HEK293 (cell line): ENCODE measurements at regions not wholly inside any gene's neighbourhood (a gene's known extent, or its start where the extent isn't known, plus 50 kb on each side); places are given as distances from the start of the nearest gene placed in this dataset.

Experiments used
- CTCF ChIA-PET: fragments of 350-600 bp; formaldehyde crosslinking; extraction: SDS; loops from one replicate; lab custom pipeline; 2021; ENCODE audit warnings: antibody characterized with exemption; lab: Yijun Ruan, JAX
- POLR2A ChIA-PET: fragments of 300-600 bp; formaldehyde crosslinking; extraction: SDS; loops from one replicate; lab custom pipeline; 2020; ENCODE audit warnings: antibody characterized with exemption, inconsistent platforms; lab: Yijun Ruan, JAX
- H3K27ac ChIP-seq: fragments of 200-500 bp; sonication (Bioruptor generic); 2 replicates; pipeline ENCODE4 v1.5.1; 2014; ENCODE audit warnings: low read depth, low read length, control low read depth, inconsistent platforms; ENCODE audit errors: extremely low read depth
- H3K36me3 ChIP-seq, 2 experiments: fragments of 200-500 bp in 1 of 2; sonication (Bioruptor generic) in 1 of 2; 1 replicate in 1 of 2; 2 replicates in 1 of 2; pipeline ENCODE4 v1.5.1; 2014 to 2017; ENCODE audit warnings: inconsistent platforms in 2 of 2, low read length in 2 of 2; ENCODE audit not compliant: control insufficient read depth in 2 of 2, insufficient read depth in 1 of 2
- H3K4me1 ChIP-seq: fragments of 200-500 bp; sonication (Bioruptor generic); 2 replicates; pipeline ENCODE4 v1.5.1; 2014; ENCODE audit warnings: mild to moderate bottlenecking, low read length, inconsistent platforms; ENCODE audit not compliant: control insufficient read depth, insufficient read depth
- H3K4me3 ChIP-seq: 2 replicates; pipeline ENCODE4 v1.5.1; 2011; ENCODE audit warnings: low read depth, mild to moderate bottlenecking, control low read depth, low read length, moderate library complexity
- H3K9me3 ChIP-seq: fragments of 200-500 bp; sonication (Bioruptor generic); 2 replicates; pipeline ENCODE4 v1.5.1; 2014; ENCODE audit warnings: low read depth, low read length, inconsistent platforms; ENCODE audit not compliant: control insufficient read depth, insufficient read depth
- MEIS1 ChIP-seq: sonication (generic); formaldehyde crosslinking; IDR thresholded peaks from 2 replicates; pipeline ENCODE4 v1.8.1; 2022; ENCODE audit warnings: missing genetic modification reagents, mild to moderate bottlenecking, borderline replicate concordance
- MZF1 ChIP-seq: fragments of 450-650 bp; formaldehyde crosslinking; IDR thresholded peaks from 2 replicates; pipeline ENCODE4 v1.5.1; 2017; ENCODE audit warnings: missing biosample characterization, missing genetic modification characterization, borderline replicate concordance
- OVOL3 ChIP-seq: fragments of 450-650 bp; formaldehyde crosslinking; IDR thresholded peaks from 2 replicates; pipeline ENCODE4 v1.5.1; 2016; ENCODE audit warnings: missing biosample characterization, missing genetic modification characterization
- TRIM28 ChIP-seq: IDR thresholded peaks from 2 replicates; pipeline ENCODE4 v1.6.1; 2011; ENCODE audit warnings: low read length, control low read depth, borderline replicate concordance
- ZNF10 ChIP-seq: fragments of 450-650 bp; formaldehyde crosslinking; IDR thresholded peaks from 2 replicates; pipeline ENCODE4 v1.5.1; 2017; ENCODE audit warnings: missing biosample characterization, missing genetic modification characterization
- ZNF112 ChIP-seq: fragments of 450-650 bp; formaldehyde crosslinking; IDR thresholded peaks from 2 replicates; pipeline ENCODE4 v1.5.0; 2017; ENCODE audit warnings: missing biosample characterization, missing genetic modification characterization
- ZNF146 ChIP-seq: fragments of 450-650 bp; formaldehyde crosslinking; IDR thresholded peaks from 2 replicates; pipeline ENCODE4 v1.5.1; 2016; ENCODE audit warnings: missing biosample characterization, missing genetic modification characterization
- ZNF155 ChIP-seq: fragments of 450-650 bp; formaldehyde crosslinking; IDR thresholded peaks from 2 replicates; pipeline ENCODE4 v1.5.1; 2016; ENCODE audit warnings: missing biosample characterization, missing genetic modification characterization
- ZNF169 ChIP-seq: fragments of 450-650 bp; formaldehyde crosslinking; IDR thresholded peaks from 2 replicates; pipeline ENCODE4 v1.5.1; 2016; ENCODE audit warnings: missing biosample characterization, missing genetic modification characterization
- ZNF2 ChIP-seq: fragments of 450-650 bp; formaldehyde crosslinking; IDR thresholded peaks from 2 replicates; pipeline ENCODE4 v1.5.1; 2016; ENCODE audit warnings: missing biosample characterization, missing genetic modification characterization
- ZNF266 ChIP-seq: fragments of 450-650 bp; formaldehyde crosslinking; IDR thresholded peaks from 2 replicates; pipeline ENCODE4 v1.5.1; 2016; ENCODE audit warnings: missing biosample characterization, missing genetic modification characterization, low read depth
- ZNF341 ChIP-seq: fragments of 450-650 bp; formaldehyde crosslinking; IDR thresholded peaks from 2 replicates; pipeline ENCODE4; 2016; ENCODE audit warnings: low read depth, missing biosample characterization, missing genetic modification characterization
- ZNF426 ChIP-seq: fragments of 450-650 bp; formaldehyde crosslinking; IDR thresholded peaks from 2 replicates; pipeline ENCODE4 v1.5.1; 2017; ENCODE audit warnings: missing biosample characterization, missing genetic modification characterization, mild to moderate bottlenecking, inconsistent platforms, moderate library complexity
- ZNF530 ChIP-seq: fragments of 450-650 bp; formaldehyde crosslinking; IDR thresholded peaks from 2 replicates; pipeline ENCODE4 v1.5.1; 2016; ENCODE audit warnings: low read depth, missing biosample characterization, missing genetic modification characterization
- ZNF548 ChIP-seq: fragments of 450-650 bp; formaldehyde crosslinking; IDR thresholded peaks from 2 replicates; pipeline ENCODE4 v1.5.1; 2016; ENCODE audit warnings: missing biosample characterization, missing genetic modification characterization
- ZNF561 ChIP-seq: fragments of 450-650 bp; IDR thresholded peaks from 2 replicates; pipeline ENCODE4 v1.5.1; 2018; ENCODE audit warnings: missing biosample characterization, missing genetic modification characterization, borderline replicate concordance
- ZNF571 ChIP-seq: fragments of 450-650 bp; formaldehyde crosslinking; IDR thresholded peaks from 2 replicates; pipeline ENCODE4 v1.5.0; 2017; ENCODE audit warnings: missing biosample characterization, missing genetic modification characterization
- ZNF600 ChIP-seq: fragments of 450-650 bp; formaldehyde crosslinking; IDR thresholded peaks from 2 replicates; pipeline ENCODE4 v1.5.1; 2016; ENCODE audit warnings: missing biosample characterization, missing genetic modification characterization
- ZNF654 ChIP-seq: fragments of 450-650 bp; formaldehyde crosslinking; IDR thresholded peaks from 2 replicates; pipeline ENCODE4 v1.5.1; 2016; ENCODE audit warnings: low read depth, missing biosample characterization, missing genetic modification characterization
- TF ChIP-seq, protein P1 (sequence below): fragments of 450-650 bp; formaldehyde crosslinking; IDR thresholded peaks from 2 replicates; pipeline ENCODE4 v1.5.1; 2017; ENCODE audit warnings: missing biosample characterization, mild to moderate bottlenecking, missing genetic modification characterization, moderate library complexity
- TF ChIP-seq, protein P2 (sequence below): fragments of 450-650 bp; formaldehyde crosslinking; IDR thresholded peaks from 2 replicates; pipeline ENCODE4 v1.5.1; 2016; ENCODE audit warnings: missing biosample characterization, missing genetic modification characterization, low read depth
- TF ChIP-seq, protein P3 (sequence below): fragments of 450-650 bp; formaldehyde crosslinking; IDR thresholded peaks from 2 replicates; pipeline ENCODE4 v1.5.1; 2016; ENCODE audit warnings: missing biosample characterization, missing genetic modification characterization

DNA sequence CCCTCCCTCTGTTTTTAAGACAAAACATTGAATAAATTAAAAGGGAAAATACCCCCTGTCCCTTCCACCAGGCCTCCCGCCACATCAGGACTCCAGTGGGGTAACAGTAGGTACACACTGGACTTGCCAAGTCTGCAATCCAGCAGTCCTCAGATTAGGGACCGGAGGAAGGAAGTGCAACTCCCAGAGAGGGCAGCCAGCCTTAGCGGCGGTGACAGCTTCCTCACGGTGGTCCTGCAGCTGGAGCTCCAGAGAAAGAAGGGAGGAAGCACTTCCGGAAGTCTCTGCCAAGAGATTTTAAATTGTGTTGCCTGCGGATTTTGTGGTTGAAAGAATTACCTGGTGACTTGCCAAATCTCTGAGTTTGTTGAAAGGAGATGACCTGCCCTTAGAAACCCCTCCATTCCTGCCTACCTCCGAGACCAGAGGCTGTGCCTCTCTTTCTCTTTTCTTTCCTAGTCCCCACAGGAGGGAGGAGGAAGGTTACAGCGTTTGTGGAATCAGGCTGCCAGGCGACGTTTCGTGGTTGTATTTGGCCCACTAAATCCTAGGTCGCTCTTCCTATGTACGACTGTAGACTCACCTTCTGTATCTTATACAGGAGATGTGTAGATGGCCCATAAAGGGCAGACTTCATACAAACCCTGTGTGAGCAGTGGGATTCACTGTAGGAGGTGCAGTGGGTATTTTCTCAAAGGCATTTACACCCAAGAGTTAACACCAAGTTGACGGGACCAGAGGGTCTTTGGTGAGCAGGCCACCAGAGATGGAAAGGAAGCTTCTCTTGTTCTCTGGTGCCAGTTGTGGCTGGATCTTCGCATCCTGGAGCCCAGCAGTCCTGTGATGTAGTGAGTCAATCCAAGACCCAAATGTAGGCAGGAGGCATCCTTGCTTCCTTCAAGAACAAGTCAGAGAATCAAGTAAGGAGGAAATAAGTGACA lies 77.9 kb downstream of the INSIG1 start (continued):
- TF ChIP-seq MEIS1 (CRISPR knock-in tag) = no peak

DNA sequence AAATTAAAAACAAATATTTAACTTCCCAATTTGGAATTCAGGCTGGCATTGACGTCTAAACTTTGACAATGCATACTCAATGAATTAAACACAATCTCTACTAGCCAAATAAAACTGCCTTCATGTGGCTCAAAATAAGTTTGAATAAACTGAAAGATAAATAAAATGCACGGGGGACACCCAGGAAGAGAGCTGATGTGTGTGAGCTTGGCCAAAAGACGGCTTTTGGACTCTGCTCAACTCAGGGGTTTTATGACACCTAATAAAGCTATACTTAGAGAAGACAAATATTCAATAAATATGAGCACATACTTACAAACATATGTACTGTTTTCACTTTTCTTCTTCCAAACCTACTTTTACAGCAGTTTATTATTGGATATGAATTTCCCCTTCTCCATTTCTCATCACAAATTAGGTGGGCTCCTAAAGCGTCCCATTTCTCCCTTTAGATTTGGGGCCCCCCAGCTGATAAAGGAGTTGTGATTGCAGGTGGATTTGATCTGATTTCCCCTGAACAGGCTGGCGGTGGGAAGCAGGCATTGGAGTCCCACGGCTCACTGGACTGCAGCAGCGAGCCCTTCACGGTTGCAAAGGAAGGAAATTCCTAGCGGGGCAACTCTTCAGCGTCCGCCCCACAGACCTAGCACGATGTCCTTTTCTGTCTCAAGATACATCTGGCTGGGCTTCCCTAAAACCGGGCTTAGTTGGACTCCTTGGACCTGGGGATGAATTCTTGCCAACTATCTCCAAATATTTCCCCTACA lies 79.6 kb downstream of the INSIG1 start:
- Histone ChIP-seq H3K4me3 (no peak overlapping the region), H3K4me1 (no peaks in the 10 kb centered on the region; the same call in 1 of the 2 replicates), H3K9me3 (no peaks in the 10 kb centered on the region), H3K27ac (no peak overlapping the region), H3K36me3 (no peaks in the 10 kb centered on the region)
- ChIA-PET CTCF (interaction anchor here (1.1 to 2.9 kb wide), 3 partner anchors 12 to 155 kb away, joined by 3 to 12 read pairs (median 5); no protein-coding TSS in a partner anchor), POLR2A (no interaction called here)
- TF ChIP-seq ZNF2 (tag by site-specific recombination) (no peak), ZNF155 (no peak), ZNF10 (tag by site-specific recombination) (no peak), ZNF600 (tag by site-specific recombination) (no peak), ZNF112 (no peak)
- TF ChIP-seq, protein P1, sequence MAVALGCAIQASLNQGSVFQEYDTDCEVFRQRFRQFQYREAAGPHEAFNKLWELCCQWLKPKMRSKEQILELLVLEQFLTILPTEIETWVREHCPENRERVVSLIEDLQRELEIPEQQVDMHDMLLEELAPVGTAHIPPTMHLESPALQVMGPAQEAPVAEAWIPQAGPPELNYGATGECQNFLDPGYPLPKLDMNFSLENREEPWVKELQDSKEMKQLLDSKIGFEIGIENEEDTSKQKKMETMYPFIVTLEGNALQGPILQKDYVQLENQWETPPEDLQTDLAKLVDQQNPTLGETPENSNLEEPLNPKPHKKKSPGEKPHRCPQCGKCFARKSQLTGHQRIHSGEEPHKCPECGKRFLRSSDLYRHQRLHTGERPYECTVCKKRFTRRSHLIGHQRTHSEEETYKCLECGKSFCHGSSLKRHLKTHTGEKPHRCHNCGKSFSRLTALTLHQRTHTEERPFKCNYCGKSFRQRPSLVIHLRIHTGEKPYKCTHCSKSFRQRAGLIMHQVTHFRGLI (tag by site-specific recombination) = no peak

GRCh38 chr7:155377838-155378579 lies 79.9 kb upstream of the EN2 start:
- Histone ChIP-seq H3K4me1 (no peaks in the 10 kb centered on the region; the same call in 1 of the 2 replicates), H3K4me3 (no peak overlapping the region), H3K36me3 (no peaks in the 10 kb centered on the region), H3K27ac (no peak overlapping the region), H3K9me3 (no peaks in the 10 kb centered on the region)
- CTCF ChIA-PET = interaction anchor here (0.7 to 3.5 kb wide), 8 partner anchors 12 to 1467 kb away, joined by 3 to 37 read pairs (median 4); no protein-coding TSS in a partner anchor
- POLR2A ChIA-PET = no interaction called here
- TF ChIP-seq ZNF426 (tag by site-specific recombination) (no peak), ZNF571 (tag by site-specific recombination) (no peak), ZNF548 (tag by site-specific recombination) (no peak), ZNF266 (tag by site-specific recombination) (no peak), ZNF169 (tag by site-specific recombination) (no peak), OVOL3 (tag by site-specific recombination) (no peak), MZF1 (tag by site-specific recombination) (no peak), TRIM28 (no peak), ZNF654 (no peak), ZNF561 (tag by site-specific recombination) (no peak), ZNF341 (tag by site-specific recombination) (no peak), ZNF530 (tag by site-specific recombination) (no peak), ZNF146 (tag by site-specific recombination) (no peak), ZNF112 (no peak)
- TF ChIP-seq, protein P2, sequence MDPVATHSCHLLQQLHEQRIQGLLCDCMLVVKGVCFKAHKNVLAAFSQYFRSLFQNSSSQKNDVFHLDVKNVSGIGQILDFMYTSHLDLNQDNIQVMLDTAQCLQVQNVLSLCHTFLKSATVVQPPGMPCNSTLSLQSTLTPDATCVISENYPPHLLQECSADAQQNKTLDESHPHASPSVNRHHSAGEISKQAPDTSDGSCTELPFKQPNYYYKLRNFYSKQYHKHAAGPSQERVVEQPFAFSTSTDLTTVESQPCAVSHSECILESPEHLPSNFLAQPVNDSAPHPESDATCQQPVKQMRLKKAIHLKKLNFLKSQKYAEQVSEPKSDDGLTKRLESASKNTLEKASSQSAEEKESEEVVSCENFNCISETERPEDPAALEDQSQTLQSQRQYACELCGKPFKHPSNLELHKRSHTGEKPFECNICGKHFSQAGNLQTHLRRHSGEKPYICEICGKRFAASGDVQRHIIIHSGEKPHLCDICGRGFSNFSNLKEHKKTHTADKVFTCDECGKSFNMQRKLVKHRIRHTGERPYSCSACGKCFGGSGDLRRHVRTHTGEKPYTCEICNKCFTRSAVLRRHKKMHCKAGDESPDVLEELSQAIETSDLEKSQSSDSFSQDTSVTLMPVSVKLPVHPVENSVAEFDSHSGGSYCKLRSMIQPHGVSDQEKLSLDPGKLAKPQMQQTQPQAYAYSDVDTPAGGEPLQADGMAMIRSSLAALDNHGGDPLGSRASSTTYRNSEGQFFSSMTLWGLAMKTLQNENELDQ (tag by site-specific recombination) = no peak
- TF ChIP-seq, protein P3, sequence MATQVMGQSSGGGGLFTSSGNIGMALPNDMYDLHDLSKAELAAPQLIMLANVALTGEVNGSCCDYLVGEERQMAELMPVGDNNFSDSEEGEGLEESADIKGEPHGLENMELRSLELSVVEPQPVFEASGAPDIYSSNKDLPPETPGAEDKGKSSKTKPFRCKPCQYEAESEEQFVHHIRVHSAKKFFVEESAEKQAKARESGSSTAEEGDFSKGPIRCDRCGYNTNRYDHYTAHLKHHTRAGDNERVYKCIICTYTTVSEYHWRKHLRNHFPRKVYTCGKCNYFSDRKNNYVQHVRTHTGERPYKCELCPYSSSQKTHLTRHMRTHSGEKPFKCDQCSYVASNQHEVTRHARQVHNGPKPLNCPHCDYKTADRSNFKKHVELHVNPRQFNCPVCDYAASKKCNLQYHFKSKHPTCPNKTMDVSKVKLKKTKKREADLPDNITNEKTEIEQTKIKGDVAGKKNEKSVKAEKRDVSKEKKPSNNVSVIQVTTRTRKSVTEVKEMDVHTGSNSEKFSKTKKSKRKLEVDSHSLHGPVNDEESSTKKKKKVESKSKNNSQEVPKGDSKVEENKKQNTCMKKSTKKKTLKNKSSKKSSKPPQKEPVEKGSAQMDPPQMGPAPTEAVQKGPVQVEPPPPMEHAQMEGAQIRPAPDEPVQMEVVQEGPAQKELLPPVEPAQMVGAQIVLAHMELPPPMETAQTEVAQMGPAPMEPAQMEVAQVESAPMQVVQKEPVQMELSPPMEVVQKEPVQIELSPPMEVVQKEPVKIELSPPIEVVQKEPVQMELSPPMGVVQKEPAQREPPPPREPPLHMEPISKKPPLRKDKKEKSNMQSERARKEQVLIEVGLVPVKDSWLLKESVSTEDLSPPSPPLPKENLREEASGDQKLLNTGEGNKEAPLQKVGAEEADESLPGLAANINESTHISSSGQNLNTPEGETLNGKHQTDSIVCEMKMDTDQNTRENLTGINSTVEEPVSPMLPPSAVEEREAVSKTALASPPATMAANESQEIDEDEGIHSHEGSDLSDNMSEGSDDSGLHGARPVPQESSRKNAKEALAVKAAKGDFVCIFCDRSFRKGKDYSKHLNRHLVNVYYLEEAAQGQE (tag by site-specific recombination) = no peak
